Duodenal mucosa (tissue), 2 donors: ENCODE measurements at regions not wholly inside any gene's neighbourhood (a gene's known extent, or its start where the extent isn't known, plus 50 kb on each side); places are given as distances from the start of the nearest gene placed in this dataset.

Experiments used
- H3K27ac ChIP-seq: one replicate; pipeline ENCODE4 v1.7.0; 2013; ENCODE audit warnings: low read depth, low read length
- H3K27me3 ChIP-seq, 2 donors: one replicate each; pipeline ENCODE4 v1.7.0; 2013; ENCODE audit warnings: low read length in 2 of 2, control low read depth in 1 of 2; ENCODE audit not compliant: insufficient read depth in 2 of 2, control insufficient read depth in 1 of 2
- H3K36me3 ChIP-seq, 2 donors: one replicate each; pipeline ENCODE4 v1.7.0; 2013; ENCODE audit warnings: low read length in 2 of 2, control low read depth in 1 of 2; ENCODE audit not compliant: insufficient read depth in 2 of 2, control insufficient read depth in 1 of 2
- H3K4me1 ChIP-seq, 2 donors: one replicate each; pipeline ENCODE4 v1.7.0; 2013; ENCODE audit warnings: low read length in 2 of 2, control low read depth in 1 of 2; ENCODE audit not compliant: insufficient read depth in 2 of 2, control insufficient read depth in 1 of 2
- H3K4me3 ChIP-seq, 2 donors: one replicate each; pipeline ENCODE4 v1.7.0; 2013; ENCODE audit warnings: low read length in 2 of 2, low read depth in 1 of 2
- H3K9ac ChIP-seq, 2 donors: one replicate each; pipeline ENCODE4 v1.7.0; 2013; ENCODE audit warnings: low read length in 2 of 2, low read depth in 1 of 2
- H3K9me3 ChIP-seq, 2 donors: one replicate each; pipeline ENCODE4 v1.7.0; 2013; ENCODE audit warnings: low read length in 2 of 2, control low read depth in 1 of 2; ENCODE audit not compliant: control insufficient read depth in 1 of 2

GRCh38 chr10:120400601-120401000 is 56.4 kb upstream of the PLPP4 start:
- H3K9ac ChIP-seq: no peak overlapping the region
- H3K4me1 ChIP-seq: no peaks in the 10 kb centered on the region
- no peak overlapping the region for H3K4me3 ChIP-seq
- no peaks in the 10 kb centered on the region for H3K36me3 ChIP-seq
- no peaks in the 10 kb centered on the region for H3K9me3 ChIP-seq
- H3K27ac ChIP-seq: no peak overlapping the region
- no peaks in the 10 kb centered on the region for H3K27me3 ChIP-seq

- Histone ChIP-seq H3K9ac (no peak overlapping the region), H3K27me3 (no peaks in the 10 kb centered on the region), H3K4me1 (peaks cover 0 to 4% of the 10 kb centered on the region in 2 donors), H3K36me3 (no peaks in the 10 kb centered on the region), H3K4me3 (no peak overlapping the region), H3K9me3 (no peaks in the 10 kb centered on the region), H3K27ac (no peak overlapping the region)
These were observed 54.8 kb upstream of the PLPP4 start for GRCh38 chr10:120402147-120402766.

GRCh38 chr10:120403109-120403508 is 53.9 kb upstream of the PLPP4 start:
- H3K36me3 ChIP-seq: no peaks in the 10 kb centered on the region
- no peaks in the 10 kb centered on the region for H3K9me3 ChIP-seq
- H3K27ac ChIP-seq: no peak overlapping the region
- no peak overlapping the region for H3K4me3 ChIP-seq
- H3K9ac ChIP-seq: no peak overlapping the region
- peaks cover 0 to 4% of the 10 kb centered on the region in 2 donors for H3K4me1 ChIP-seq
- no peaks in the 10 kb centered on the region for H3K27me3 ChIP-seq

GRCh38 chr10:120406376-120406775 is 50.7 kb upstream of the PLPP4 start:
- Histone ChIP-seq H3K27me3 (no peaks in the 10 kb centered on the region), H3K4me1 (peaks cover 0 to 4% of the 10 kb centered on the region in 2 donors), H3K9ac (no peak overlapping the region), H3K36me3 (no peaks in the 10 kb centered on the region), H3K27ac (no peak overlapping the region), H3K4me3 (no peak overlapping the region), H3K9me3 (no peaks in the 10 kb centered on the region)
